ENCODE measurements at regions not wholly inside any gene's neighbourhood (a gene's known extent, or its start where the extent isn't known, plus 50 kb on each side); places are given as distances from the start of the nearest gene placed in this dataset.

DNA sequence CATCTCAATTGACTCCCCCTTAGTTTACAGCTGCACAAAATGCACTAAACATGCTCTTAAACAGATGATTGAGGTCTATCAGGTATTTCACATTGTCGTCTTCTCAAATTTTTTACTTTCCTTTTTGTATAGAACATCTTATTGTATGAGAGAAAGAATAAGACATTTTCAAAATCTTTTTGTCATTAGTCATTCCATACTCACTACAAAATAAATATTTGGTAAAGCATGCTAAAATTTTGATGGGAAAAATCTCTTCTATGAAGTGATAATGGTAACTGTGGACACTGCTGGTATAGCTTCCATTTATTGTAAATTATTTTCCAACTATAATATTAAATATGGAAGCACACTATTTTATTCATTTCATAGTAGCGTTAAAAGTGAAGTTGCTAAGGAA lies 185.6 kb upstream of the FSTL5 start:
- no peaks in the 10 kb centered on the region for H3K36me3 ChIP-seq
- 90 to 91% methylated on average over 2 of the region's 2 CpGs for WGBS, 2 donors

DNA sequence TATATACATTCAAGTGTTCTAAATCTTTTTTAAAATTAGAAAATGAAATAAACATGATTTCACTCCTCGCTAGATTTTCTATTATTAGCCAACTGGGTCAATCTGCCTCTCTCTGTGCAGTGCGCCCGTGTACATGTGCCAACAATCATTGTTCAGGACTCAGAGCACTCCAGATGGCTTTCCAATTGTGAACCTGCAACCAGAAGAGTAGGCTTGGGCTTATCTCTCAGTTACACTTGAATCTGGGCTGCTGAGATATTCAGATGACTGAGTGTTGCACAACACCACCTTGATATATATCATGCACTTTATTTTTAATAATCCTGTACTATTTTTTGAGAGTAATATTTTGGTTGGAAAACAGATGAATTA lies 184.0 kb upstream of the FSTL5 start:
- H3K27ac ChIP-seq: peak overlapping the region in 9 of 10 donors; percentile 3 to 53 (median 23)
- DNase-seq: peak; percentile 21 to 67
- WGBS, 2 donors: 6 to 8% methylated on average over 3 of the region's 3 CpGs
- H3K36me3 ChIP-seq: no peaks in the 10 kb centered on the region
- no peaks in the 10 kb centered on the region for H3K27me3 ChIP-seq
- ATAC-seq: peak; percentile 92 to 99 (median 99)
- no peak for TF ChIP-seq CTCF (IDR thresholded peaks at IDR 0.05)
- peaks cover 0 to 37% (median 22%) of the 10 kb centered on the region in 9 donors for H3K4me1 ChIP-seq
- intact Hi-C loops (cut with DNase I): no loop called here
- H3K4me3 ChIP-seq: no peak overlapping the region
- H3K9me3 ChIP-seq: no peaks in the 10 kb centered on the region

More for the DNA sequence above, 185.6 kb upstream of the FSTL5 start:
- H3K4me1 ChIP-seq: peaks cover 0 to 38% (median 22%) of the 10 kb centered on the region in 9 donors
- no peaks in the 10 kb centered on the region for H3K9me3 ChIP-seq
- H3K27ac ChIP-seq: no peak overlapping the region
- TF ChIP-seq CTCF (IDR thresholded peaks at IDR 0.05): no peak
- DNase-seq: no peak
- H3K27me3 ChIP-seq: no peaks in the 10 kb centered on the region
- intact Hi-C loops (cut with DNase I): no loop called here
- ATAC-seq: no peak
- H3K4me3 ChIP-seq: no peak overlapping the region

GRCh38 chr4:162347156-162347841 lies 183.5 kb upstream of the FSTL5 start:
- Histone ChIP-seq H3K9me3 (no peaks in the 10 kb centered on the region), H3K4me1 (peaks cover 0 to 31% (median 18%) of the 10 kb centered on the region in 9 donors), H3K27me3 (no peaks in the 10 kb centered on the region), H3K27ac (peak overlapping the region in 9 of 10 donors; percentile 3 to 53 (median 23)), H3K4me3 (no peak overlapping the region), H3K36me3 (no peaks in the 10 kb centered on the region)
- intact Hi-C loops (cut with DNase I): no loop called here
- no peak for DNase-seq
- 5 to 7% methylated on average over 2 of the region's 2 CpGs for WGBS, 2 donors
- no peak for TF ChIP-seq CTCF (IDR thresholded peaks at IDR 0.05)
- ATAC-seq: peak in 7 of 8 donors; percentile 46 to 78 (median 67)

- H3K27me3 ChIP-seq: no peaks in the 10 kb centered on the region
- no peak overlapping the region for H3K4me3 ChIP-seq
- no peaks in the 10 kb centered on the region for H3K9me3 ChIP-seq
- H3K27ac ChIP-seq: no peak overlapping the region
- intact Hi-C loops (cut with DNase I): no loop called here
- H3K36me3 ChIP-seq: no peaks in the 10 kb centered on the region
- TF ChIP-seq CTCF (IDR thresholded peaks at IDR 0.05): no peak
- 1% methylated on average over 1 of the region's 1 CpG for WGBS, 2 donors
- DNase-seq: no peak
- ATAC-seq: no peak
- peaks cover 0 to 26% (median 16%) of the 10 kb centered on the region in 9 donors for H3K4me1 ChIP-seq
Measured at GRCh38 chr4:162343967-162344366, 180.2 kb upstream of the FSTL5 start.

Data from heart right ventricle (tissue), 16 donors.